Fibroblast of villous mesenchyme (primary cell): ENCODE measurements at regions not wholly inside any gene's neighbourhood (a gene's known extent, or its start where the extent isn't known, plus 50 kb on each side); places are given as distances from the start of the nearest gene placed in this dataset.
"Not testable (repeated sequence)": the region's sequence is repeated elsewhere in the genome, so short reads cannot be mapped to it uniquely, and the experiment has no call there.

ENCODE experiments used
- DNase-seq: peaks from one replicate; pipeline ENCODE4 v3.0.0-alpha.2; 2010; ENCODE audit warnings: low read depth
- H3K4me3 ChIP-seq: 2 replicates; pipeline ENCODE4 v1.5.1; 2011; ENCODE audit warnings: low read depth, mild to moderate bottlenecking, low read length
- CTCF ChIP-seq: IDR thresholded peaks from 2 replicates; pipeline ENCODE4 v1.5.1; 2012; ENCODE audit warnings: low read depth, mild to moderate bottlenecking, low read length; ENCODE audit not compliant: insufficient read depth

GRCh38 chr11:7143908-7144307 lies 55.1 kb downstream of the RBMXL2 start:
- no peak overlapping the region for H3K4me3 ChIP-seq
- peak; percentile 47 for TF ChIP-seq CTCF
- peak; percentile 34 for DNase-seq

- not testable (repeated sequence) for H3K4me3 ChIP-seq, DNase-seq
These were observed 61.3 kb downstream of the RBMXL2 start for GRCh38 chr11:7150104-7150503.

- DNase-seq, result peak; percentile 36
- no peak overlapping the region for H3K4me3 ChIP-seq
- TF ChIP-seq CTCF, result no peak
These were observed 66.1 kb downstream of the RBMXL2 start for GRCh38 chr11:7154881-7155361.

- no peak for TF ChIP-seq CTCF
- DNase-seq, result peak; percentile 44
- H3K4me3 ChIP-seq, result no peak overlapping the region
These were observed 72.2 kb downstream of the RBMXL2 start for GRCh38 chr11:7160814-7161489.

- H3K4me3 ChIP-seq, result no peak overlapping the region
- DNase-seq, result peak; percentile 6
- no peak for TF ChIP-seq CTCF
These were observed 77.1 kb downstream of the RBMXL2 start for GRCh38 chr11:7165911-7166310.

- no peak for DNase-seq
- no peak overlapping the region for H3K4me3 ChIP-seq
- peak; percentile 5 for TF ChIP-seq CTCF
These were observed 79.4 kb downstream of the RBMXL2 start for GRCh38 chr11:7167976-7168740.

GRCh38 chr11:7168741-7168990 lies 79.9 kb downstream of the RBMXL2 start:
- no peak for TF ChIP-seq CTCF

More at GRCh38 chr11:7168741-7168990, 79.9 kb downstream of the RBMXL2 start:
- DNase-seq, result no peak
- no peak overlapping the region for H3K4me3 ChIP-seq
